K562 (cell line): ENCODE measurements at regions not wholly inside any gene's neighbourhood (a gene's known extent, or its start where the extent isn't known, plus 50 kb on each side); places are given as distances from the start of the nearest gene placed in this dataset.

Experiments used
- BCLAF1 ChIP-seq, 2 experiments: fragments of 450-650 bp in 1 of 2; IDR thresholded peaks; 2 replicates each; pipeline ENCODE4 v1.6.1; 2011 to 2017; ENCODE audit warnings: low read depth in 2 of 2, antibody characterized with exemption in 1 of 2, borderline replicate concordance in 1 of 2, low read length in 1 of 2, mild to moderate bottlenecking in 1 of 2, mixed read lengths in 1 of 2; ENCODE audit not compliant: control insufficient read depth in 1 of 2
- GTF2E2 ChIP-seq: fragments of 200-800 bp; sonication (Bioruptor generic); IDR thresholded peaks from 2 replicates; pipeline ENCODE4 v1.6.1; 2016; ENCODE audit warnings: missing genetic modification characterization, missing compliant biosample characterization
- PCBP1 ChIP-seq: fragments of 200-400 bp; formaldehyde crosslinking; IDR thresholded peaks from 2 replicates; pipeline ENCODE4 v1.6.1; 2018; ENCODE audit warnings: mild to moderate bottlenecking, low read depth, low read length; ENCODE audit not compliant: poor library complexity, severe bottlenecking
- REST ChIP-seq, 2 experiments: fragments of 450-650 bp; formaldehyde crosslinking in 1 of 2; IDR thresholded peaks; 2 replicates each; pipeline versions ENCODE4 v1.4.0 to v1.6.1; 2014 to 2020; ENCODE audit warnings: mild to moderate bottlenecking in 2 of 2, borderline replicate concordance in 1 of 2, low read depth in 1 of 2
- SIN3A ChIP-seq, 2 experiments: fragments of 150-350 bp in 1 of 2; IDR thresholded peaks; 2 replicates each; pipeline ENCODE4 v1.6.1; 2011 to 2016; ENCODE audit warnings: borderline replicate concordance in 2 of 2, low read depth in 2 of 2, low read length in 2 of 2, mild to moderate bottlenecking in 2 of 2, moderate library complexity in 2 of 2; ENCODE audit not compliant: control insufficient read depth in 1 of 2
- ZNF282 ChIP-seq: sonication (generic); formaldehyde crosslinking; IDR thresholded peaks from 2 replicates; pipeline ENCODE4 v1.8.1; 2023; ENCODE audit warnings: missing genetic modification reagents
- ZNF583 ChIP-seq: fragments of 250-450 bp; sonication (Bioruptor Pico); IDR thresholded peaks from 2 replicates; pipeline ENCODE4 v1.4.0; 2020
- TF ChIP-seq, protein P1 (sequence below): sonication (generic); formaldehyde crosslinking; IDR thresholded peaks from 2 replicates; pipeline ENCODE4 v1.8.0; 2022; ENCODE audit warnings: mild to moderate bottlenecking, missing genetic modification reagents

GRCh38 chr16:6362321-6362720, 970.3 kb upstream of the RBFOX1 start:
- no peak for TF ChIP-seq REST (IDR thresholded peaks at IDR 0.05; ENCODE audit: borderline replicate concordance)
- no peak for TF ChIP-seq REST (CRISPR knock-in tag; IDR thresholded peaks at IDR 0.05; ENCODE audit: low read depth)
- no peak for TF ChIP-seq ZNF282
- no peak for TF ChIP-seq PCBP1
- TF ChIP-seq ZNF583 (CRISPR knock-in tag), result no peak
- TF ChIP-seq GTF2E2 (tag), result no peak
- TF ChIP-seq, protein P1, sequence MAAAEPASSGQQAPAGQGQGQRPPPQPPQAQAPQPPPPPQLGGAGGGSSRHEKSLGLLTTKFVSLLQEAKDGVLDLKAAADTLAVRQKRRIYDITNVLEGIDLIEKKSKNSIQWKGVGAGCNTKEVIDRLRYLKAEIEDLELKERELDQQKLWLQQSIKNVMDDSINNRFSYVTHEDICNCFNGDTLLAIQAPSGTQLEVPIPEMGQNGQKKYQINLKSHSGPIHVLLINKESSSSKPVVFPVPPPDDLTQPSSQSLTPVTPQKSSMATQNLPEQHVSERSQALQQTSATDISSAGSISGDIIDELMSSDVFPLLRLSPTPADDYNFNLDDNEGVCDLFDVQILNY, result no peak
- no peak for TF ChIP-seq BCLAF1 (IDR thresholded peaks at IDR 0.05; ENCODE audit: borderline replicate concordance in 1 of 2, control insufficient read depth in 1 of 2, low read depth in 2 of 2, low read length in 1 of 2)
- TF ChIP-seq SIN3A (IDR thresholded peaks at IDR 0.05; ENCODE audit: borderline replicate concordance in 2 of 2, control insufficient read depth in 1 of 2, low read depth in 2 of 2, low read length in 2 of 2), result no peak
